Subcutaneous abdominal adipose tissue (tissue), 5 donors: ENCODE measurements at regions not wholly inside any gene's neighbourhood (a gene's known extent, or its start where the extent isn't known, plus 50 kb on each side); places are given as distances from the start of the nearest gene placed in this dataset.
"Not testable (repeated sequence)": the region's sequence is repeated elsewhere in the genome, so short reads cannot be mapped to it uniquely, and the experiment has no call there.

Source experiments
- H3K27ac ChIP-seq: one replicate; pipeline ENCODE4 v1.7.0; 2013; ENCODE audit warnings: low read depth, mild to moderate bottlenecking, inconsistent platforms, low read length, moderate library complexity
- H3K27me3 ChIP-seq, 5 donors: one replicate each; pipeline ENCODE4 v1.7.0; 2013; ENCODE audit warnings: low read length in 5 of 5, inconsistent platforms in 1 of 5; ENCODE audit not compliant: control insufficient read depth in 5 of 5, insufficient read depth in 4 of 5
- H3K36me3 ChIP-seq, 5 donors: one replicate each; pipeline ENCODE4 v1.7.0; 2013; ENCODE audit warnings: low read length in 5 of 5; ENCODE audit not compliant: control insufficient read depth in 5 of 5, insufficient read depth in 5 of 5
- H3K4me1 ChIP-seq, 5 donors: one replicate each; pipeline ENCODE4 v1.7.0; 2013; ENCODE audit warnings: low read length in 5 of 5, mild to moderate bottlenecking in 3 of 5, moderate library complexity in 1 of 5; ENCODE audit not compliant: control insufficient read depth in 5 of 5, insufficient read depth in 5 of 5
- H3K4me3 ChIP-seq, 5 donors: one replicate each; pipeline ENCODE4 v1.7.0; 2013; ENCODE audit warnings: low read length in 5 of 5, low read depth in 1 of 5
- H3K9ac ChIP-seq, 5 donors: one replicate each; pipeline ENCODE4 v1.7.0; 2013; ENCODE audit warnings: low read length in 5 of 5, mild to moderate bottlenecking in 4 of 5, moderate library complexity in 3 of 5
- H3K9me3 ChIP-seq, 5 donors: one replicate each; pipeline ENCODE4 v1.7.0; 2013; ENCODE audit warnings: low read length in 5 of 5; ENCODE audit not compliant: control insufficient read depth in 5 of 5
- donor health status: healthy.
- donor health status: healthy.
- donor health status: healthy.
- donor health status: healthy.
- donor health status: healthy.

- H3K4me3 ChIP-seq: no peak overlapping the region
- H3K9me3 ChIP-seq: no peaks in the 10 kb centered on the region
- no peak overlapping the region for H3K9ac ChIP-seq
- no peaks in the 10 kb centered on the region for H3K27me3 ChIP-seq
- no peak overlapping the region for H3K27ac ChIP-seq
- no peaks in the 10 kb centered on the region for H3K4me1 ChIP-seq
- H3K36me3 ChIP-seq: no peaks in the 10 kb centered on the region
Observed at GRCh38 chr4:162985131-162985530, 181.6 kb downstream of the NAF1 start.

- H3K36me3 ChIP-seq: no peaks in the 10 kb centered on the region
- H3K4me1 ChIP-seq: no peaks in the 10 kb centered on the region
- no peak overlapping the region for H3K27ac ChIP-seq
- H3K9ac ChIP-seq: no peak overlapping the region
- H3K9me3 ChIP-seq: no peaks in the 10 kb centered on the region
- H3K4me3 ChIP-seq: no peak overlapping the region
- no peaks in the 10 kb centered on the region for H3K27me3 ChIP-seq
Observed at GRCh38 chr4:162984621-162985020, 182.1 kb downstream of the NAF1 start.

- Histone ChIP-seq H3K36me3 (no peaks in the 10 kb centered on the region), H3K27me3 (no peaks in the 10 kb centered on the region), H3K4me3 (no peak overlapping the region), H3K4me1 (no peaks in the 10 kb centered on the region), H3K27ac (no peak overlapping the region), H3K9me3 (no peaks in the 10 kb centered on the region), H3K9ac (no peak overlapping the region)
Observed at GRCh38 chr4:162981823-162982222, 184.9 kb downstream of the NAF1 start.

GRCh38 chr4:162978398-162978797 is 188.3 kb downstream of the NAF1 start:
- no peak overlapping the region for H3K9ac ChIP-seq
- no peaks in the 10 kb centered on the region for H3K9me3 ChIP-seq

GRCh38 chr4:162977788-162978187 is 188.9 kb downstream of the NAF1 start:
- Histone ChIP-seq H3K4me1 (no peaks in the 10 kb centered on the region), H3K4me3 (no peak overlapping the region), H3K9me3 (no peaks in the 10 kb centered on the region), H3K36me3 (no peaks in the 10 kb centered on the region), H3K27me3 (no peaks in the 10 kb centered on the region), H3K27ac (no peak overlapping the region), H3K9ac (no peak overlapping the region)

More at GRCh38 chr4:162978398-162978797, 188.3 kb downstream of the NAF1 start:
- Histone ChIP-seq H3K4me3 (no peak overlapping the region), H3K4me1 (no peaks in the 10 kb centered on the region), H3K27me3 (no peaks in the 10 kb centered on the region), H3K36me3 (no peaks in the 10 kb centered on the region), H3K27ac (no peak overlapping the region)

GRCh38 chr4:162972661-162973330 is 193.9 kb downstream of the NAF1 start:
- no peak overlapping the region for H3K9ac ChIP-seq
- H3K4me1 ChIP-seq: no peaks in the 10 kb centered on the region
- no peaks in the 10 kb centered on the region for H3K36me3 ChIP-seq
- no peak overlapping the region for H3K27ac ChIP-seq
- H3K9me3 ChIP-seq: no peaks in the 10 kb centered on the region
- H3K4me3 ChIP-seq: no peak overlapping the region
- H3K27me3 ChIP-seq: no peaks in the 10 kb centered on the region

GRCh38 chr4:162969194-162969593 is 197.5 kb downstream of the NAF1 start:
- no peaks in the 10 kb centered on the region for H3K27me3 ChIP-seq

GRCh38 chr4:162965978-162966377 is 200.7 kb downstream of the NAF1 start:
- not testable (repeated sequence) for H3K36me3 ChIP-seq, H3K9ac ChIP-seq, H3K4me1 ChIP-seq, H3K27me3 ChIP-seq, H3K4me3 ChIP-seq, H3K9me3 ChIP-seq, H3K27ac ChIP-seq

More at GRCh38 chr4:162969194-162969593, 197.5 kb downstream of the NAF1 start:
- Histone ChIP-seq H3K4me3 (no peak overlapping the region), H3K4me1 (no peaks in the 10 kb centered on the region), H3K9ac (no peak overlapping the region), H3K27ac (no peak overlapping the region), H3K36me3 (no peaks in the 10 kb centered on the region), H3K9me3 (no peaks in the 10 kb centered on the region)

GRCh38 chr4:162959046-162959445 is 207.6 kb downstream of the NAF1 start:
- Histone ChIP-seq H3K27me3 (no peaks in the 10 kb centered on the region), H3K4me3 (no peak overlapping the region), H3K9ac (no peak overlapping the region), H3K36me3 (no peaks in the 10 kb centered on the region), H3K4me1 (no peaks in the 10 kb centered on the region), H3K9me3 (no peaks in the 10 kb centered on the region), H3K27ac (no peak overlapping the region)

- Histone ChIP-seq H3K9me3 (no peaks in the 10 kb centered on the region), H3K27ac (no peak overlapping the region), H3K27me3 (no peaks in the 10 kb centered on the region), H3K4me1 (no peaks in the 10 kb centered on the region), H3K9ac (no peak overlapping the region), H3K36me3 (no peaks in the 10 kb centered on the region), H3K4me3 (no peak overlapping the region)
Observed at GRCh38 chr4:162957521-162958143, 209.1 kb downstream of the NAF1 start.
